ENCODE measurements at regions not wholly inside any gene's neighbourhood (a gene's known extent, or its start where the extent isn't known, plus 50 kb on each side); places are given as distances from the start of the nearest gene placed in this dataset.
A peak's percentile ranks its signal among the peaks of the same experiment; 100 is the strongest.

DNA sequence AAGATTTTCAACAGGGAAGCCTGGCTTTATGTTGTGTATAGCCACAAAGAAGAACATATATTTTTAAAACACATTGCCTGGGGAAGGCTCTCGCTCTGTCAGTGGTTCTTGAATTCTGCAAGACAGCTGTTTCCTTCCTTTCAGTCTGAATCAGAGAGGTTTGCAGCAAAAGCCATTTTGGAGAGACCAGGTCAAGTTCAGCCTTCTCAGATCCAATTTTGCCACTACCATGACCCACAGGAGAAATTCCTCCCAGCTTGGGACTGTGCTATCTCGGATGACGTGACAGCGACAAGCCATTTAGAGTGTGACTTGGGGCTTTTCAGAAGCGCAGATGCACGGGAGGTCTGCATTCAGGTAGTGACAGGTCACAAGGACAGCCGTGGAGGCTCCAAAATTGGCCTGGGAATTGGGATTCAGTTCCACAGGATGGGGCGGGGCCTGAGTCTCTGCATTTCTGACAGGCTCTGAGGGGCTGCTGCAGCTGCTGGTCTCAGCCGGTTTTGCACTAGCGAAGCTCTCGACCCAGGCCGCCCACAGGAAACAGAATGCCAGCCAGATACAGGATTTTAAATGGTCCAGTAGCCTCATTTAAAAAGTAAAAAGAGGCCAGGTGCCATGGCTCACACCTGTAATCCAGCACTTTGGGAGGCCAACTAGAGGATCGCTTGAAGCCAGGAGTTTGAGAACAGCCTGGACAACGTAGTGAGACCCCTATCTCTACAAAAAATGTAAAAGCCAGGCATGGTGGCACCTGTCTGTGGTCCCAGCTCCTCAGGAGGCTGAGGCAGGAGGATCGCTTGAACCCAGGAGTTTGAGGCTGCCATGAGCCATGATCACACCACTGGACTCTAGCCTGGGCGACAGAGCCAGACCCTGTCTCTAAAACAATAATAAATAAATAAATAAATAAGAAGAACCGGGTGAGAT, 196.6 kb upstream of the CIBAR2 start:
- DNase-seq (ENCODE audit: low spot score, unreplicated experiment), result no peak
- no peaks in the 10 kb centered on the region for H3K36me3 Mint-ChIP-seq (ENCODE audit: insufficient read depth)
- TF ChIP-seq, protein P1, sequence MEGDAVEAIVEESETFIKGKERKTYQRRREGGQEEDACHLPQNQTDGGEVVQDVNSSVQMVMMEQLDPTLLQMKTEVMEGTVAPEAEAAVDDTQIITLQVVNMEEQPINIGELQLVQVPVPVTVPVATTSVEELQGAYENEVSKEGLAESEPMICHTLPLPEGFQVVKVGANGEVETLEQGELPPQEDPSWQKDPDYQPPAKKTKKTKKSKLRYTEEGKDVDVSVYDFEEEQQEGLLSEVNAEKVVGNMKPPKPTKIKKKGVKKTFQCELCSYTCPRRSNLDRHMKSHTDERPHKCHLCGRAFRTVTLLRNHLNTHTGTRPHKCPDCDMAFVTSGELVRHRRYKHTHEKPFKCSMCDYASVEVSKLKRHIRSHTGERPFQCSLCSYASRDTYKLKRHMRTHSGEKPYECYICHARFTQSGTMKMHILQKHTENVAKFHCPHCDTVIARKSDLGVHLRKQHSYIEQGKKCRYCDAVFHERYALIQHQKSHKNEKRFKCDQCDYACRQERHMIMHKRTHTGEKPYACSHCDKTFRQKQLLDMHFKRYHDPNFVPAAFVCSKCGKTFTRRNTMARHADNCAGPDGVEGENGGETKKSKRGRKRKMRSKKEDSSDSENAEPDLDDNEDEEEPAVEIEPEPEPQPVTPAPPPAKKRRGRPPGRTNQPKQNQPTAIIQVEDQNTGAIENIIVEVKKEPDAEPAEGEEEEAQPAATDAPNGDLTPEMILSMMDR (IDR thresholded peaks at IDR 0.05; ENCODE audit: unreplicated experiment), result no peak
- H3K27ac Mint-ChIP-seq, result peak overlapping the region; percentile 24
- peaks cover 23% of the 10 kb centered on the region for H3K4me1 Mint-ChIP-seq (ENCODE audit: low read depth)
- no peak overlapping the region for H3K4me3 Mint-ChIP-seq (ENCODE audit: low read depth)
- H3K9me3 Mint-ChIP-seq (ENCODE audit: low read depth), result no peaks in the 10 kb centered on the region
- H3K27me3 Mint-ChIP-seq, result peaks cover 17% of the 10 kb centered on the region

DNA sequence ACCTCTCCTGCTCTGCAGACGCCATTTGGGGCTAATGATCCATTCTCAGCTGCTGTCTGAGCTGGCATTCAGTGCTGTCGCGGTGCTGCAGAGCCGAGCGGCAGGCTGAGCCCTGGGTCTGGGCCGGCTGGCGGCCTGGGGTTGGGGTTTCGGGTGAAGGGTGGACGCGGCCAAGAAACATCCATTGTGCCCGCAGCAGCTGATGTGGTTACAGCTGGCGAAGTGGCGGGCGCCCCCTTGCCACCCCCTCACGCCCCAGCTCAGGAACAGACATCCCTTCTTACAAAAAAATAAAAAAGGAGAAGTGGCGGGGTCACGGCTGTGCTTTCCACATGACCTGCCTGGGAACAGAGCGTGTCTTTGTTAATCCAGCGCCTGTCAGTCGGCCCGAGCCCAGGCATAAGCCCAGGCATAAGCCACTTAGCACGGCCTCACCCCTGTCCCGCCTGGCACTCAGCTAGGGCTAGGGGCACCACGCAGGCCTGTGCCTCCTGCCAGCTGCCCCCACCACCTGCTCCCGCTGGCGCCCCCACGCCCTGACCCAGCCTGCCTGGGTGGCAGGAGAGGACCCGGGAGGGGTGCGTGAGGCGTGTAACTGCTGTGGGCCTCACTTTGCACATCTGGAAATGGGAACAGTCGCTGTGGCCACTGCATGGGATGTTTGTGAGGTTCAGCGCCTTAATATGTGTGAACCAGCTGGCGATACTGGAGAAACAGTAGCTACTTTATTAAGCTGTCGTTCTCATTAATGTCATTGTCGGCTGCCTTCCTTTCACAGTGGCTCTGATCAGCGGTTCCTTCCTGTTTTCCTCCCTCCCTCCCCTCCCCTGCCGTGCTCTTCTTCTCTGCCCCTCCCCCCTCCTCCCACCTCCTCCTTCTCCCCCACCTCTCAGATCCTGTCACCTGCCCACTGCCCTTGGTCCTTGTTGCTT, 197.7 kb upstream of the CIBAR2 start:
- H3K4me1 Mint-ChIP-seq (ENCODE audit: low read depth), result peaks cover 23% of the 10 kb centered on the region
- TF ChIP-seq, protein P1 (IDR thresholded peaks at IDR 0.05; ENCODE audit: unreplicated experiment), result no peak
- peaks cover 14% of the 10 kb centered on the region for H3K27me3 Mint-ChIP-seq
- H3K27ac Mint-ChIP-seq, result no peak overlapping the region
- no peaks in the 10 kb centered on the region for H3K9me3 Mint-ChIP-seq (ENCODE audit: low read depth)
- no peak overlapping the region for H3K4me3 Mint-ChIP-seq (ENCODE audit: low read depth)
- no peaks in the 10 kb centered on the region for H3K36me3 Mint-ChIP-seq (ENCODE audit: insufficient read depth)
- DNase-seq (ENCODE audit: low spot score, unreplicated experiment), result no peak

DNA sequence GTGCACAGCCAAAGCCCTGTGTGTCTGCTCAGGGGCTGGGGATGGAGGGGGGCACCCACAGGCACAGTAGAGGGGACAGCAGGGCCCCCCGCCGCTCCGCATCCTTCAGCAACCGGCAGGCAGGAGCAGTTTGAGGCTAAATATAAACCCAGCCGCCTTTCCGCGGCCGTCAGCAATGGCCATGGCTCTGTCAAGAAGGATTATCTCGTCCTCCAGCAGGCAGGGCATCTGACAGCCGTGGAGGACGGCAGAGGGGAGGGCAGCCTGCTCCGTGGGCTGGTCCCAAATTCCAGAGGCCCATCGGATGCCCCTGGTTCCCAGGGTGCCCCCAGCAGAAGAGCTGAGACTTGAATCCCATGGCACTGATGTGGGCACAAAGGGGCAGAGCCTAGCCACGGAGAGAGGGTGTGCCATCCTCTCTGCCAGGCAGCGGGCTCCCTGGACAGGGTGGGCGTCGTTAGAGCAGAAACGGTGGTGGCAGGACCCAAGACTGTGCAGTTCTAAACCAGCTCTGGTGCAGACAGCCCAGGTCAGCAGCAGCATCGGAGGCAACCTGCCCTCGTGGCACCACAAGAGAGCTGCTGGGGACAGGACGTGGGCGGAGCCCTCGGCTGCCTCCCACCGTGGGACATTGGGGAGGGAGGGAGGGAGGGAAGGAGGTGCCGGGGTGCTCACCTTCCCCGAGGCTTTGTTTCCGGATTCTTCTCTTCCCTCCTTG, 198.8 kb upstream of the CIBAR2 start:
- no peaks in the 10 kb centered on the region for H3K9me3 Mint-ChIP-seq (ENCODE audit: low read depth)
- H3K4me1 Mint-ChIP-seq (ENCODE audit: low read depth), result peaks cover 22% of the 10 kb centered on the region
- H3K4me3 Mint-ChIP-seq (ENCODE audit: low read depth), result no peak overlapping the region
- no peak overlapping the region for H3K27ac Mint-ChIP-seq
- no peak for DNase-seq (ENCODE audit: low spot score, unreplicated experiment)
- H3K36me3 Mint-ChIP-seq (ENCODE audit: insufficient read depth), result no peaks in the 10 kb centered on the region
- TF ChIP-seq, protein P1 (IDR thresholded peaks at IDR 0.05; ENCODE audit: unreplicated experiment), result no peak
- H3K27me3 Mint-ChIP-seq, result peaks cover 13% of the 10 kb centered on the region

- Mint-ChIP-seq H3K4me3 (ENCODE audit: low read depth) (no peak overlapping the region), H3K4me1 (ENCODE audit: low read depth) (peaks cover 19% of the 10 kb centered on the region), H3K27me3 (peaks cover 16% of the 10 kb centered on the region), H3K27ac (no peak overlapping the region), H3K36me3 (ENCODE audit: insufficient read depth) (no peaks in the 10 kb centered on the region), H3K9me3 (ENCODE audit: low read depth) (no peaks in the 10 kb centered on the region)
- DNase-seq (ENCODE audit: low spot score, unreplicated experiment), result no peak
- TF ChIP-seq, protein P1 (IDR thresholded peaks at IDR 0.05; ENCODE audit: unreplicated experiment), result no peak
Measured at GRCh38 chr16:85311741-85312140, 199.5 kb upstream of the CIBAR2 start.
